HepG2 (cell line): ENCODE measurements at regions not wholly inside any gene's neighbourhood (a gene's known extent, or its start where the extent isn't known, plus 50 kb on each side); places are given as distances from the start of the nearest gene placed in this dataset.

Experiments
- ATAC-seq: fragments of 200-7000 bp; cut with Tn5 transposase; 3 replicates; pipeline ENCODE4 v1.9.1; 2020; ENCODE audit warnings: mild to moderate bottlenecking, moderate library complexity
- BruUV-seq: library from RNA; stranded (reverse); fragments of 400-500 nt; replicated peaks from 2 replicates; lab custom pipeline; 2021; lab: Mats Ljungman, UMichigan
- CTCF ChIA-PET: fragments of 300-600 bp; formaldehyde crosslinking; extraction: SDS; loops from one replicate; lab custom pipeline; 2021; ENCODE audit warnings: low total read pairs, inconsistent platforms, low intra/inter-chr PET ratio; lab: Yijun Ruan, JAX
- POLR2A ChIA-PET: fragments of 350-600 bp; sonication (Branson Sonifier 250); formaldehyde crosslinking; loops from one replicate; lab custom pipeline; 2020; ENCODE audit warnings: antibody characterized with exemption, inconsistent platforms; lab: Yijun Ruan, JAX
- DNase-seq: peaks from one replicate; pipeline ENCODE4 v3.0.0-alpha.2; 2015; ENCODE audit warnings: low spot score
- FAIRE-seq: peaks from 3 replicates; lab custom pipeline; 2011; peaks lifted over from hg19 to GRCh38; lab: Jason Lieb, UNC
- H2AFZ ChIP-seq: one replicate; pipeline ENCODE4 v1.6.1; 2011; ENCODE audit warnings: low read length, inconsistent platforms
- H3K27ac ChIP-seq: fragments of 300-600 bp; 3 replicates; pipeline ENCODE4 v1.8.0; 2011; ENCODE audit warnings: mixed run types, mild to moderate bottlenecking, mixed read lengths, low read length, inconsistent platforms; ENCODE audit not compliant: insufficient read depth; ENCODE audit errors: extremely low read length
- H3K27me3 ChIP-seq, 2 experiments: fragments of 200-600 bp in 1 of 2; 2 replicates in 1 of 2; 3 replicates in 1 of 2; pipeline versions ENCODE4 v1.6.0 to v1.8.0; 2011; ENCODE audit warnings: low read length in 2 of 2, mild to moderate bottlenecking in 2 of 2, moderate library complexity in 2 of 2, inconsistent platforms in 1 of 2; ENCODE audit not compliant: insufficient read depth in 2 of 2, control insufficient read depth in 1 of 2
- H3K36me3 ChIP-seq, 2 experiments: fragments of 200-600 bp in 1 of 2; replicated peaks in 1 of 2; 2 replicates in 1 of 2; 3 replicates in 1 of 2; pipeline versions ENCODE4 v1.5.1 to v1.8.0; 2011; ENCODE audit warnings: low read length in 2 of 2, inconsistent platforms in 1 of 2; ENCODE audit not compliant: insufficient read depth in 2 of 2, control insufficient read depth in 1 of 2
- H3K4me1 ChIP-seq: 2 replicates; pipeline ENCODE4 v1.5.1; 2012; ENCODE audit warnings: low read length, inconsistent platforms; ENCODE audit not compliant: insufficient read depth
- H3K4me2 ChIP-seq: 2 replicates; pipeline ENCODE4 v1.6.0; 2011; ENCODE audit warnings: low read depth, low read length, inconsistent platforms
- H3K4me3 ChIP-seq, 3 experiments: fragments of 200-600 bp in 1 of 3; sonication (generic), shearing (Covaris generic) in 1 of 3; replicated peaks in 1 of 3; 2 replicates each; pipeline ENCODE4 v1.5.1; 2011 to 2016; ENCODE audit warnings: low read length in 3 of 3, inconsistent platforms in 2 of 3, low read depth in 2 of 3, mild to moderate bottlenecking in 2 of 3, control low read depth in 1 of 3, mixed read lengths in 1 of 3; ENCODE audit not compliant: insufficient read depth in 1 of 3
- H3K79me2 ChIP-seq: one replicate; pipeline ENCODE4 v1.6.1; 2011; ENCODE audit warnings: low read length, inconsistent platforms; ENCODE audit not compliant: insufficient read depth
- H3K9ac ChIP-seq: 2 replicates; pipeline ENCODE4 v1.6.0; 2011; ENCODE audit warnings: mild to moderate bottlenecking, low read depth, low read length, inconsistent platforms; ENCODE audit not compliant: insufficient read depth
- H3K9me3 ChIP-seq: 2 replicates; pipeline ENCODE4 v1.5.1; 2012; ENCODE audit warnings: mild to moderate bottlenecking, low read length
- H4K20me1 ChIP-seq: 2 replicates; pipeline ENCODE4 v1.6.0; 2011; ENCODE audit warnings: inconsistent platforms, mild to moderate bottlenecking, low read length, moderate library complexity; ENCODE audit not compliant: insufficient read depth
- FOXP4 ChIP-seq: sonication (generic); formaldehyde crosslinking; IDR thresholded peaks from 2 replicates; pipeline ENCODE4 v1.4.0; 2020; ENCODE audit warnings: missing genetic modification reagents
- IRF2 ChIP-seq: IDR thresholded peaks from 2 replicates; pipeline ENCODE4 v1.6.1; 2018; ENCODE audit warnings: missing genetic modification reagents, missing compliant biosample characterization
- MEIS2 ChIP-seq: sonication (generic); formaldehyde crosslinking; IDR thresholded peaks from 2 replicates; pipeline ENCODE4 v1.9.0; 2021; ENCODE audit warnings: mild to moderate bottlenecking, missing genetic modification reagents
- SATB2 ChIP-seq: sonication (generic); formaldehyde crosslinking; IDR thresholded peaks from 2 replicates; pipeline ENCODE4 v1.5.0; 2020; ENCODE audit warnings: missing genetic modification reagents
- SYNCRIP ChIP-seq: fragments of 200-400 bp; formaldehyde crosslinking; IDR thresholded peaks from 2 replicates; pipeline ENCODE4 v1.6.1; 2018; ENCODE audit warnings: mild to moderate bottlenecking, low read depth, low read length; ENCODE audit not compliant: insufficient read depth
- WIZ ChIP-seq: sonication (generic); formaldehyde crosslinking; IDR thresholded peaks from 2 replicates; pipeline ENCODE4 v1.5.1; 2020; ENCODE audit warnings: mild to moderate bottlenecking, missing genetic modification reagents
- ZBTB26 ChIP-seq: IDR thresholded peaks from 2 replicates; pipeline ENCODE4 v1.6.1; 2016; ENCODE audit warnings: missing compliant biosample characterization, missing genetic modification reagents, borderline replicate concordance
- ZFY ChIP-seq: sonication (generic); formaldehyde crosslinking; IDR thresholded peaks from 2 replicates; pipeline ENCODE4 v1.4.0; 2020; ENCODE audit warnings: missing genetic modification reagents
- ZNF12 ChIP-seq: sonication (generic); formaldehyde crosslinking; IDR thresholded peaks from 2 replicates; pipeline ENCODE4 v1.5.0; 2020; ENCODE audit warnings: missing genetic modification reagents
- ZNF276 ChIP-seq: sonication (generic); formaldehyde crosslinking; IDR thresholded peaks from 2 replicates; pipeline ENCODE4 v1.4.0; 2020; ENCODE audit warnings: mild to moderate bottlenecking, low read depth, missing genetic modification reagents
- ZNF432 ChIP-seq: sonication (generic); formaldehyde crosslinking; IDR thresholded peaks from 2 replicates; pipeline ENCODE4 v1.5.0; 2020; ENCODE audit warnings: missing genetic modification reagents, mild to moderate bottlenecking, borderline replicate concordance
- ZNF784 ChIP-seq: sonication (generic); formaldehyde crosslinking; IDR thresholded peaks from 2 replicates; pipeline ENCODE4 v1.5.1; 2020; ENCODE audit warnings: missing genetic modification reagents, mild to moderate bottlenecking, borderline replicate concordance
- ZSCAN20 ChIP-seq: sonication (generic); formaldehyde crosslinking; IDR thresholded peaks from 2 replicates; pipeline ENCODE4 v1.4.0; 2020; ENCODE audit warnings: missing genetic modification reagents, mild to moderate bottlenecking, borderline replicate concordance
- in situ Hi-C: cut with HindIII; loops from 2 replicates; pipeline ENCODE4 v1.10.0; 2017; ENCODE audit warnings: low pct_unique_long_range_greater_than_20kb; ENCODE audit not compliant: extremely low pct_ligation_motif_present
- intact Hi-C: fragments of 100-400 bp; cut with micrococcal nuclease; formaldehyde crosslinking; loops from one replicate; pipeline ENCODE4 v1.10.0; 2022; ENCODE audit not compliant: unreplicated experiment

- TF ChIP-seq WIZ (CRISPR knock-in tag): no peak
- TF ChIP-seq ZFY (CRISPR knock-in tag): no peak
These were observed 206.0 kb downstream of the MYRFL start (continued) for GRCh38 chr12:70031046-70031445.

- CTCF ChIA-PET: no interaction called here
These were observed 207.0 kb downstream of the MYRFL start for GRCh38 chr12:70032076-70032475.

More at GRCh38 chr12:70032076-70032475, 207.0 kb downstream of the MYRFL start:
- H3K9ac ChIP-seq: no peak overlapping the region
- no peaks in the 10 kb centered on the region; a peak in 1 of 5 replicates for H3K27me3 ChIP-seq
- H3K4me2 ChIP-seq: no peak overlapping the region
- DNase-seq (no peak), ATAC-seq (no peak), FAIRE-seq (no peak)
- no TSS peak for BruUV-seq
- no peaks in the 10 kb centered on the region for H3K36me3 ChIP-seq
- no peak overlapping the region for H3K4me3 ChIP-seq
- in situ Hi-C loops (no loop called here), intact Hi-C loops (no loop called here)
- POLR2A ChIA-PET: no interaction called here
- H3K27ac ChIP-seq: no peak overlapping the region
- H2AFZ ChIP-seq: no peak overlapping the region
- no peak for TF ChIP-seq SYNCRIP
- TF ChIP-seq ZNF12 (CRISPR knock-in tag): no peak
- no peak for TF ChIP-seq MEIS2 (CRISPR knock-in tag)
- TF ChIP-seq ZNF432: no peak
- TF ChIP-seq ZNF276: no peak
- TF ChIP-seq FOXP4 (CRISPR knock-in tag): no peak
- no peak for TF ChIP-seq ZBTB26 (CRISPR knock-in tag)
- TF ChIP-seq ZSCAN20 (CRISPR knock-in tag): no peak
- no peak for TF ChIP-seq SATB2 (CRISPR knock-in tag)
- no peak for TF ChIP-seq IRF2 (CRISPR knock-in tag)
- no peak for TF ChIP-seq ZNF784 (CRISPR knock-in tag)
- no peaks in the 10 kb centered on the region for H3K9me3 ChIP-seq
- H3K4me1 ChIP-seq: no peaks in the 10 kb centered on the region
- H4K20me1 ChIP-seq: no peaks in the 10 kb centered on the region
- H3K79me2 ChIP-seq: no peaks in the 10 kb centered on the region
